HCT116 (cell line): ENCODE measurements at regions not wholly inside any gene's neighbourhood (a gene's known extent, or its start where the extent isn't known, plus 50 kb on each side); places are given as distances from the start of the nearest gene placed in this dataset.

Experiments
- ATAC-seq: fragments of 200-7000 bp; cut with Tn5 transposase; 2 replicates; pipeline ENCODE4 v1.9.1; 2020; ENCODE audit warnings: mild to moderate bottlenecking, moderate library complexity
- BruUV-seq: library from RNA; stranded (reverse); fragments of 400-500 nt; replicated peaks from 2 replicates; lab custom pipeline; 2021; lab: Mats Ljungman, UMichigan
- CTCF ChIA-PET: fragments of 300-600 bp; sonication (Branson Sonifier 250); formaldehyde crosslinking; loops from one replicate; lab custom pipeline; 2021; ENCODE audit warnings: antibody characterized with exemption; lab: Charles Lee
- POLR2A ChIA-PET: fragments of 300-600, 350-600 bp; sonication (Branson Sonifier 250); formaldehyde crosslinking; loops from one replicate; lab custom pipeline; 2021; ENCODE audit warnings: antibody characterized with exemption; lab: Charles Lee
- RAD21 ChIA-PET, 2 experiments: fragments of 300-600 bp; sonication (Branson Sonifier 250); formaldehyde crosslinking; loops; one replicate each; lab custom pipeline; 2023; ENCODE audit warnings: low total read pairs in 2 of 2; ENCODE audit not compliant: uncharacterized antibody in 2 of 2, unreplicated experiment in 2 of 2, low non-redundant PET in 1 of 2; lab: Charles Lee
- DNase-seq: peaks from one replicate; pipeline ENCODE4 v3.0.0-alpha.2; 2010; ENCODE audit warnings: low read depth, low spot score
- H2AFZ ChIP-seq: fragments of 200-600 bp; shearing (Covaris generic), sonication (generic); 2 replicates; pipeline ENCODE4 v1.6.1; 2017; ENCODE audit warnings: low read depth, mixed run types, mixed read lengths, antibody characterized with exemption, low read length; ENCODE audit not compliant: poor library complexity, severe bottlenecking
- H3K27ac ChIP-seq: 2 replicates; pipeline ENCODE4 v1.5.1; 2012; ENCODE audit warnings: low read depth, low read length
- H3K27me3 ChIP-seq: fragments of 200-600 bp; sonication (generic); 2 replicates; pipeline ENCODE4 v1.6.1; 2016; ENCODE audit warnings: mixed run types, low read length, mixed read lengths; ENCODE audit not compliant: insufficient read depth
- H3K36me3 ChIP-seq, 2 experiments: fragments of 200-500 bp in 1 of 2; fragments of 200-600 bp in 1 of 2; sonication (Bioruptor generic) in 1 of 2; sonication (generic) in 1 of 2; 2 replicates each; pipeline versions ENCODE4 v1.5.1 to v1.6.1; 2014 to 2016; ENCODE audit warnings: low read length in 2 of 2, inconsistent platforms in 1 of 2, mixed read lengths in 1 of 2, mixed run types in 1 of 2; ENCODE audit not compliant: insufficient read depth in 2 of 2, control insufficient read depth in 1 of 2
- H3K4me1 ChIP-seq, 2 experiments: fragments of 200-600 bp in 1 of 2; sonication (generic) in 1 of 2; 2 replicates each; pipeline versions ENCODE4 v1.5.1 to v1.6.1; 2012 to 2017; ENCODE audit warnings: low read length in 2 of 2, inconsistent platforms in 1 of 2, mild to moderate bottlenecking in 1 of 2, mixed read lengths in 1 of 2, mixed run types in 1 of 2, moderate library complexity in 1 of 2; ENCODE audit not compliant: insufficient read depth in 2 of 2, control insufficient read depth in 1 of 2
- H3K4me2 ChIP-seq: fragments of 200-600 bp; sonication (generic); 2 replicates; pipeline ENCODE4 v1.6.1; 2017; ENCODE audit warnings: mixed run types, low read length, mixed read lengths
- H3K4me3 ChIP-seq, 2 experiments: fragments of 200-600 bp in 1 of 2; sonication (generic) in 1 of 2; replicated peaks in 1 of 2; 2 replicates each; pipeline ENCODE4 v1.5.1; 2011 to 2016; ENCODE audit warnings: low read length in 2 of 2, control low read depth in 1 of 2, low read depth in 1 of 2, mild to moderate bottlenecking in 1 of 2, mixed read lengths in 1 of 2, mixed run types in 1 of 2
- H3K79me2 ChIP-seq: fragments of 200-600 bp; sonication (generic); 2 replicates; pipeline ENCODE4 v1.6.1; 2017; ENCODE audit warnings: mild to moderate bottlenecking, mixed run types, low read length, moderate library complexity, mixed read lengths; ENCODE audit not compliant: insufficient read depth
- H3K9ac ChIP-seq: fragments of 200-600 bp; sonication (generic); 2 replicates; pipeline ENCODE4 v1.6.1; 2016; ENCODE audit warnings: low read length, mixed read lengths
- H3K9me2 ChIP-seq: fragments of 200-600 bp; sonication (generic), shearing (Covaris generic); 2 replicates; pipeline ENCODE4 v1.6.1; 2017; ENCODE audit warnings: mixed run types, mild to moderate bottlenecking, moderate library complexity; ENCODE audit not compliant: insufficient read depth
- H3K9me3 ChIP-seq, 2 experiments: fragments of 200-500 bp in 1 of 2; fragments of 200-600 bp in 1 of 2; sonication (Bioruptor generic) in 1 of 2; sonication (generic) in 1 of 2; 2 replicates each; pipeline ENCODE4 v1.6.1; 2014 to 2017; ENCODE audit warnings: low read length in 2 of 2, mixed read lengths in 2 of 2, inconsistent platforms in 1 of 2, low read depth in 1 of 2, mild to moderate bottlenecking in 1 of 2, mixed run types in 1 of 2, moderate library complexity in 1 of 2; ENCODE audit not compliant: control insufficient read depth in 1 of 2, insufficient read depth in 1 of 2
- H4K20me1 ChIP-seq: fragments of 200-600 bp; sonication (generic), shearing (Covaris generic); 2 replicates; pipeline ENCODE4 v1.6.1; 2017; ENCODE audit warnings: mixed run types, mild to moderate bottlenecking, moderate library complexity; ENCODE audit not compliant: insufficient read depth
- CTCF ChIP-seq, 3 experiments: fragments of 200-600 bp in 1 of 3; sonication (generic) in 1 of 3; IDR thresholded peaks in 2 of 3; conservative IDR thresholded peaks in 1 of 3; 2 replicates each; pipeline ENCODE4 v1.5.1; 2012 to 2017; ENCODE audit warnings: low read depth in 2 of 3, low read length in 2 of 3, antibody characterized with exemption in 1 of 3, borderline replicate concordance in 1 of 3, control low read depth in 1 of 3, mild to moderate bottlenecking in 1 of 3, mixed read lengths in 1 of 3, mixed run types in 1 of 3, moderate library complexity in 1 of 3; ENCODE audit not compliant: insufficient read depth in 1 of 3
- EGR1 ChIP-seq: IDR thresholded peaks from 2 replicates; pipeline ENCODE4 v1.6.1; 2012; ENCODE audit warnings: low read depth
- ELF1 ChIP-seq: IDR thresholded peaks from 2 replicates; pipeline ENCODE4 v1.6.1; 2012; ENCODE audit warnings: low read depth, borderline replicate concordance
- JUND ChIP-seq: IDR thresholded peaks from 2 replicates; pipeline ENCODE4 v1.6.1; 2012
- MAX ChIP-seq: IDR thresholded peaks from 2 replicates; pipeline ENCODE4 v1.6.1; 2012
- POLR2AphosphoS5 ChIP-seq: IDR thresholded peaks from 2 replicates; pipeline ENCODE4 v1.6.1; 2011; ENCODE audit warnings: mild to moderate bottlenecking, low read depth, low read length, moderate library complexity
- RAD21 ChIP-seq: IDR thresholded peaks from 2 replicates; pipeline ENCODE4 v1.6.1; 2012; ENCODE audit warnings: low read depth, mild to moderate bottlenecking
- REST ChIP-seq: IDR thresholded peaks from 2 replicates; pipeline ENCODE4 v1.6.1; 2012; ENCODE audit warnings: low read depth
- SIN3A ChIP-seq: IDR thresholded peaks from 2 replicates; pipeline ENCODE4 v1.6.1; 2012; ENCODE audit warnings: low read depth
- SRF ChIP-seq: IDR thresholded peaks from 2 replicates; pipeline ENCODE4 v1.6.1; 2012; ENCODE audit warnings: low read depth
- YY1 ChIP-seq: IDR thresholded peaks from 2 replicates; pipeline ENCODE4 v1.6.1; 2011; ENCODE audit warnings: low read length, low read depth, moderate library complexity, mild to moderate bottlenecking; ENCODE audit not compliant: insufficient replicate concordance; ENCODE audit errors: extremely low read depth
- ZBTB33 ChIP-seq: IDR thresholded peaks from 2 replicates; pipeline ENCODE4 v1.6.1; 2011; ENCODE audit warnings: mild to moderate bottlenecking, low read length, moderate library complexity; ENCODE audit not compliant: insufficient replicate concordance; ENCODE audit errors: extremely low read depth
- ZFX ChIP-seq: fragments of 450-650 bp; IDR thresholded peaks from 2 replicates; pipeline ENCODE4 v1.6.1; 2017
- intact Hi-C: fragments of 100-400 bp; cut with micrococcal nuclease; formaldehyde crosslinking; loops from 2 replicates; pipeline ENCODE4 v1.10.0; 2022

- ChIA-PET CTCF (no interaction called here), POLR2A (no interaction called here)
- Histone ChIP-seq H2AFZ (no peak overlapping the region), H3K27ac (no peak overlapping the region), H3K79me2 (no peaks in the 10 kb centered on the region), H3K4me3 (no peak overlapping the region), H3K9me2 (no peaks in the 10 kb centered on the region)
- intact Hi-C loops = no loop called here
- TF ChIP-seq SRF = no peak
- no peak for TF ChIP-seq JUND
- TF ChIP-seq, all 23 proteins: peak for 0
- Histone ChIP-seq H3K9me3 (no peaks in the 10 kb centered on the region), H3K27me3 (peaks cover 31% of the 10 kb centered on the region), H4K20me1 (no peaks in the 10 kb centered on the region), H3K36me3 (no peaks in the 10 kb centered on the region), H3K4me1 (no peaks in the 10 kb centered on the region), H3K9ac (no peak overlapping the region), H3K4me2 (no peak overlapping the region)
- DNase-seq (no peak), ATAC-seq (no peak)
- RAD21 ChIA-PET = no interaction called here
- no TSS peak for BruUV-seq
Measured at GRCh38 chr9:106616026-106616425, 246.9 kb upstream of the ZNF462 start.

- POLR2A ChIA-PET = no interaction called here
- H2AFZ ChIP-seq = no peak overlapping the region
- intact Hi-C loops = no loop called here
- no peaks in the 10 kb centered on the region for H3K9me3 ChIP-seq
- H3K4me2 ChIP-seq = no peak overlapping the region
- H3K4me1 ChIP-seq = no peaks in the 10 kb centered on the region
- RAD21 ChIA-PET = no interaction called here
- no peaks in the 10 kb centered on the region for H3K36me3 ChIP-seq
- peaks cover 31% of the 10 kb centered on the region for H3K27me3 ChIP-seq
- H3K4me3 ChIP-seq = no peak overlapping the region
- CTCF ChIA-PET = no interaction called here
- H3K27ac ChIP-seq = no peak overlapping the region
- BruUV-seq = no TSS peak
- no peaks in the 10 kb centered on the region for H3K79me2 ChIP-seq
- H4K20me1 ChIP-seq = no peaks in the 10 kb centered on the region
- no peak overlapping the region for H3K9ac ChIP-seq
- DNase-seq = no peak
- no peak for ATAC-seq
- no peaks in the 10 kb centered on the region for H3K9me2 ChIP-seq
- TF ChIP-seq YY1 = no peak
- TF ChIP-seq SRF = no peak
- no peak for TF ChIP-seq ZFX
- TF ChIP-seq MAX = no peak
- TF ChIP-seq CTCF (IDR thresholded peaks at IDR 0.05 in 2 of 3, conservative IDR thresholded peaks at IDR 0.05 in 1 of 3; ENCODE audit: borderline replicate concordance in 1 of 3, insufficient read depth in 1 of 3, low read depth in 2 of 3, low read length in 2 of 3) = no peak
- TF ChIP-seq POLR2AphosphoS5 = no peak
- no peak for TF ChIP-seq REST
- TF ChIP-seq ELF1 = no peak
- TF ChIP-seq ZBTB33 = no peak
- TF ChIP-seq RAD21 = no peak
- no peak for TF ChIP-seq SIN3A
- TF ChIP-seq EGR1 = no peak
Measured at GRCh38 chr9:106616851-106617345, 246.1 kb upstream of the ZNF462 start.
